Astrocyte (in vitro differentiated cells and primary cell): ENCODE measurements at regions not wholly inside any gene's neighbourhood (a gene's known extent, or its start where the extent isn't known, plus 50 kb on each side); places are given as distances from the start of the nearest gene placed in this dataset.

Experiments
- DNase-seq: peaks from one replicate; pipeline ENCODE4 v3.0.0-alpha.2; 2010; ENCODE audit warnings: low read depth
- FAIRE-seq: peaks from 2 replicates; lab custom pipeline; 2011; peaks lifted over from hg19 to GRCh38; lab: Jason Lieb, UNC
- H2AFZ ChIP-seq: 2 replicates; pipeline ENCODE4 v1.6.0; 2012; ENCODE audit warnings: low read depth, low read length, inconsistent platforms
- H3K27ac ChIP-seq: 2 replicates; pipeline ENCODE4 v1.5.1; 2011; ENCODE audit warnings: low read depth, low read length, inconsistent platforms
- H3K27me3 ChIP-seq: 2 replicates; pipeline ENCODE4 v1.6.0; 2011; ENCODE audit warnings: low read length, inconsistent platforms; ENCODE audit not compliant: insufficient read depth
- H3K36me3 ChIP-seq: 2 replicates; pipeline ENCODE4 v1.5.1; 2011; ENCODE audit warnings: low read length, inconsistent platforms; ENCODE audit not compliant: insufficient read depth
- H3K4me1 ChIP-seq: 2 replicates; pipeline ENCODE4 v1.5.1; 2011; ENCODE audit warnings: low read length, inconsistent platforms; ENCODE audit not compliant: insufficient read depth
- H3K4me2 ChIP-seq: 2 replicates; pipeline ENCODE4 v1.6.0; 2012; ENCODE audit warnings: low read length, inconsistent platforms
- H3K4me3 ChIP-seq: 2 replicates; pipeline ENCODE4 v1.5.1; 2011; ENCODE audit warnings: low read depth, mild to moderate bottlenecking, low read length, inconsistent platforms; ENCODE audit not compliant: insufficient read depth
- H3K79me2 ChIP-seq: 2 replicates; pipeline ENCODE4 v1.6.0; 2012; ENCODE audit warnings: mild to moderate bottlenecking, low read length, inconsistent platforms; ENCODE audit not compliant: insufficient read depth
- H3K9ac ChIP-seq: 2 replicates; pipeline ENCODE4 v1.6.0; 2012; ENCODE audit warnings: mild to moderate bottlenecking, low read length, inconsistent platforms
- H3K9me3 ChIP-seq: 2 replicates; pipeline ENCODE4 v1.5.1; 2012; ENCODE audit warnings: low read depth, mild to moderate bottlenecking, low read length, inconsistent platforms; ENCODE audit not compliant: insufficient read depth
- H4K20me1 ChIP-seq: 2 replicates; pipeline ENCODE4 v1.6.0; 2012; ENCODE audit warnings: low read length, inconsistent platforms; ENCODE audit not compliant: insufficient read depth
- H3K27ac Mint-ChIP-seq: one replicate; pipeline ENCODE4 v1.8.0; 2021; ENCODE audit warnings: mild to moderate bottlenecking, mixed read lengths; ENCODE audit not compliant: unreplicated experiment
- H3K27me3 Mint-ChIP-seq: one replicate; pipeline ENCODE4 v1.8.0; 2021; ENCODE audit warnings: low read depth, mixed read lengths; ENCODE audit not compliant: unreplicated experiment
- H3K36me3 Mint-ChIP-seq: one replicate; pipeline ENCODE4 v1.8.0; 2021; ENCODE audit warnings: low read depth, mixed read lengths; ENCODE audit not compliant: unreplicated experiment
- H3K4me1 Mint-ChIP-seq: one replicate; pipeline ENCODE4 v1.8.0; 2021; ENCODE audit warnings: low read depth, mixed read lengths; ENCODE audit not compliant: unreplicated experiment
- H3K4me3 Mint-ChIP-seq: one replicate; pipeline ENCODE4 v1.8.0; 2021; ENCODE audit warnings: mild to moderate bottlenecking, moderate library complexity, mixed read lengths; ENCODE audit not compliant: unreplicated experiment
- H3K9me3 Mint-ChIP-seq: one replicate; pipeline ENCODE4 v1.8.0; 2021; ENCODE audit warnings: mild to moderate bottlenecking, mixed read lengths; ENCODE audit not compliant: unreplicated experiment
- CTCF ChIP-seq: IDR thresholded peaks from 2 replicates; pipeline ENCODE4 v1.5.1; 2011; ENCODE audit warnings: low read depth, mild to moderate bottlenecking, inconsistent platforms, low read length, moderate library complexity; ENCODE audit not compliant: insufficient read depth
- EZH2 ChIP-seq: IDR thresholded peaks from 2 replicates; pipeline ENCODE4 v1.6.1; 2012; ENCODE audit warnings: mild to moderate bottlenecking, low read length, inconsistent platforms; ENCODE audit not compliant: insufficient read depth

- Histone ChIP-seq H3K9ac (no peak overlapping the region), H3K27ac (no peak overlapping the region), H3K4me1 (no peaks in the 10 kb centered on the region), H3K4me2 (no peak overlapping the region), H3K27me3 (no peaks in the 10 kb centered on the region), H3K36me3 (no peaks in the 10 kb centered on the region), H3K79me2 (no peaks in the 10 kb centered on the region), H3K4me3 (no peak overlapping the region), H4K20me1 (no peaks in the 10 kb centered on the region), H3K9me3 (no peaks in the 10 kb centered on the region), H2AFZ (no peak overlapping the region)
- Mint-ChIP-seq H3K4me1 (no peaks in the 10 kb centered on the region), H3K27ac (no peak overlapping the region), H3K9me3 (no peaks in the 10 kb centered on the region), H3K36me3 (no peaks in the 10 kb centered on the region), H3K27me3 (peaks cover 18% of the 10 kb centered on the region), H3K4me3 (no peak overlapping the region)
- DNase-seq (no peak), FAIRE-seq (no peak)
- TF ChIP-seq CTCF (no peak), EZH2 (no peak)
Measured at GRCh38 chr13:111960152-111960772, 106.7 kb upstream of the SOX1 start.

GRCh38 chr13:111961236-111961635, 105.7 kb upstream of the SOX1 start:
- H3K9ac ChIP-seq = no peak overlapping the region
- H3K9me3 ChIP-seq = peaks cover 4% of the 10 kb centered on the region
- peaks cover 21% of the 10 kb centered on the region for H3K27me3 Mint-ChIP-seq
- H3K4me3 Mint-ChIP-seq = no peak overlapping the region
- no peak overlapping the region for H3K27ac ChIP-seq
- FAIRE-seq = no peak
- no peaks in the 10 kb centered on the region for H3K36me3 ChIP-seq
- no peaks in the 10 kb centered on the region for H3K36me3 Mint-ChIP-seq
- H3K4me3 ChIP-seq = no peak overlapping the region
- no peaks in the 10 kb centered on the region for H3K9me3 Mint-ChIP-seq
- DNase-seq = no peak
- H3K4me1 Mint-ChIP-seq = no peaks in the 10 kb centered on the region
- H3K27ac Mint-ChIP-seq = no peak overlapping the region
- H3K79me2 ChIP-seq = no peaks in the 10 kb centered on the region
- no peaks in the 10 kb centered on the region for H3K4me1 ChIP-seq
- no peak overlapping the region for H2AFZ ChIP-seq
- no peaks in the 10 kb centered on the region for H3K27me3 ChIP-seq
- H3K4me2 ChIP-seq = no peak overlapping the region
- no peaks in the 10 kb centered on the region for H4K20me1 ChIP-seq
- TF ChIP-seq CTCF = no peak
- no peak for TF ChIP-seq EZH2

- no peak overlapping the region for H3K4me3 Mint-ChIP-seq
- Histone ChIP-seq H3K4me3 (no peak overlapping the region), H4K20me1 (no peaks in the 10 kb centered on the region), H3K79me2 (no peaks in the 10 kb centered on the region), H3K27me3 (no peaks in the 10 kb centered on the region), H3K4me1 (no peaks in the 10 kb centered on the region), H2AFZ (no peak overlapping the region), H3K27ac (no peak overlapping the region), H3K9me3 (peaks cover 4% of the 10 kb centered on the region), H3K9ac (no peak overlapping the region), H3K4me2 (no peak overlapping the region), H3K36me3 (no peaks in the 10 kb centered on the region)
- peaks cover 23% of the 10 kb centered on the region for H3K27me3 Mint-ChIP-seq
- no peaks in the 10 kb centered on the region for H3K9me3 Mint-ChIP-seq
- H3K4me1 Mint-ChIP-seq = no peaks in the 10 kb centered on the region
- no peak overlapping the region for H3K27ac Mint-ChIP-seq
- TF ChIP-seq CTCF = no peak
- TF ChIP-seq EZH2 = no peak
- no peaks in the 10 kb centered on the region for H3K36me3 Mint-ChIP-seq
- FAIRE-seq (no peak), DNase-seq (no peak)
Measured at GRCh38 chr13:111961651-111962192, 105.2 kb upstream of the SOX1 start.
